Common myeloid progenitor, CD34-positive (primary cell): ENCODE measurements at regions not wholly inside any gene's neighbourhood (a gene's known extent, or its start where the extent isn't known, plus 50 kb on each side); places are given as distances from the start of the nearest gene placed in this dataset.

Source experiments
- CTCF ChIA-PET: fragments of 350-600 bp; sonication (Branson Sonifier 250); formaldehyde crosslinking; loops from one replicate; lab custom pipeline; 2021; ENCODE audit warnings: antibody characterized with exemption; lab: Charles Lee
- POLR2A ChIA-PET: fragments of 350-600 bp; sonication (Branson Sonifier 250); formaldehyde crosslinking; loops from one replicate; lab custom pipeline; 2021; ENCODE audit warnings: antibody characterized with exemption; lab: Charles Lee
- DNase-seq, 3 donors: peaks; one replicate each; pipeline versions ENCODE4 v3.0.0 to v3.0.0-alpha.2; 2013
- H3K27ac ChIP-seq, 2 experiments: 1 replicate in 1 of 2; 2 replicates in 1 of 2; pipeline ENCODE4 v1.7.0; 2013; ENCODE audit warnings: inconsistent platforms in 2 of 2, low read length in 2 of 2, mild to moderate bottlenecking in 2 of 2, low read depth in 1 of 2, moderate library complexity in 1 of 2; ENCODE audit not compliant: severe bottlenecking in 2 of 2, insufficient read depth in 1 of 2, poor library complexity in 1 of 2
- H3K27me3 ChIP-seq, 5 experiments: replicated peaks in 2 of 5; 1 replicate in 3 of 5; 2 replicates in 2 of 5; pipeline versions ENCODE4 v1.6.1 to v1.7.0; 2013; ENCODE audit warnings: low read length in 4 of 5, mild to moderate bottlenecking in 2 of 5, moderate library complexity in 2 of 5, inconsistent platforms in 1 of 5; ENCODE audit not compliant: insufficient read depth in 5 of 5, control insufficient read depth in 4 of 5
- H3K36me3 ChIP-seq, 4 experiments: 1 replicate in 2 of 4; 2 replicates in 2 of 4; pipeline versions ENCODE4 v1.6.1 to v1.7.0; 2013; ENCODE audit warnings: low read length in 3 of 4, control low read depth in 1 of 4, mild to moderate bottlenecking in 1 of 4; ENCODE audit not compliant: control insufficient read depth in 4 of 4, insufficient read depth in 4 of 4
- H3K4me1 ChIP-seq, 4 experiments: 1 replicate in 3 of 4; 2 replicates in 1 of 4; pipeline versions ENCODE4 v1.6.1 to v1.7.1; 2013; ENCODE audit warnings: low read length in 3 of 4, mild to moderate bottlenecking in 3 of 4, control low read depth in 1 of 4, inconsistent platforms in 1 of 4, moderate library complexity in 1 of 4; ENCODE audit not compliant: control insufficient read depth in 4 of 4, insufficient read depth in 4 of 4; ENCODE audit errors: control extremely low read depth in 1 of 4
- H3K4me3 ChIP-seq, 7 experiments: 1 replicate in 4 of 7; 2 replicates in 3 of 7; pipeline versions ENCODE4 v1.5.1 to v1.7.0; 2013; ENCODE audit warnings: mild to moderate bottlenecking in 7 of 7, low read length in 6 of 7, moderate library complexity in 6 of 7, inconsistent platforms in 2 of 7, low read depth in 2 of 7, control low read depth in 1 of 7; ENCODE audit not compliant: insufficient read depth in 4 of 7, control insufficient read depth in 1 of 7; ENCODE audit errors: extremely low read depth in 1 of 7
- H3K9me3 ChIP-seq, 5 experiments: 1 replicate in 4 of 5; 2 replicates in 1 of 5; pipeline versions ENCODE4 v1.6.1 to v1.7.1; 2013; ENCODE audit warnings: low read length in 4 of 5, mild to moderate bottlenecking in 2 of 5, inconsistent platforms in 1 of 5, low read depth in 1 of 5, moderate library complexity in 1 of 5; ENCODE audit not compliant: control insufficient read depth in 4 of 5, insufficient read depth in 2 of 5; ENCODE audit errors: control extremely low read depth in 1 of 5
- WGBS: methylation state at CpG from one replicate; pipeline ENCODE4 v1.1.5; 2013; ENCODE audit not compliant: insufficient coverage; 5-methylcytosine and 5-hydroxymethylcytosine counted together

GRCh38 chr12:82203086-82203485 is 155.1 kb downstream of the CCDC59 start:
- 100% methylated on average over 4 of the region's 4 CpGs for WGBS
- no peaks in the 10 kb centered on the region for H3K36me3 ChIP-seq
- H3K9me3 ChIP-seq: peaks cover 0 to 4% (median 0%) of the 10 kb centered on the region in 5 experiments
- CTCF ChIA-PET: no interaction called here
- H3K27me3 ChIP-seq: no peaks in the 10 kb centered on the region
- H3K4me3 ChIP-seq: no peak overlapping the region
- H3K27ac ChIP-seq: no peak overlapping the region
- POLR2A ChIA-PET: no interaction called here
- H3K4me1 ChIP-seq: no peaks in the 10 kb centered on the region
- DNase-seq: no peak

- Histone ChIP-seq H3K9me3 (no peaks in the 10 kb centered on the region), H3K27me3 (no peaks in the 10 kb centered on the region), H3K4me3 (no peak overlapping the region), H3K27ac (no peak overlapping the region), H3K36me3 (no peaks in the 10 kb centered on the region), H3K4me1 (no peaks in the 10 kb centered on the region)
- no peak for DNase-seq
- POLR2A ChIA-PET: no interaction called here
- WGBS: no CpG with 5 or more reads among the region's 2 CpGs
- CTCF ChIA-PET: no interaction called here
Observed at GRCh38 chr12:82187595-82187994, 170.6 kb downstream of the CCDC59 start.

- H3K36me3 ChIP-seq: no peaks in the 10 kb centered on the region
- no peak overlapping the region for H3K4me3 ChIP-seq
- CTCF ChIA-PET: no interaction called here
- H3K9me3 ChIP-seq: no peaks in the 10 kb centered on the region
- POLR2A ChIA-PET: no interaction called here
- H3K4me1 ChIP-seq: no peaks in the 10 kb centered on the region
- H3K27ac ChIP-seq: no peak overlapping the region
- H3K27me3 ChIP-seq: no peaks in the 10 kb centered on the region
- DNase-seq: no peak
Observed at GRCh38 chr12:82187011-82187410, 171.2 kb downstream of the CCDC59 start.

- no peak for DNase-seq
- Histone ChIP-seq H3K27me3 (no peaks in the 10 kb centered on the region), H3K36me3 (no peaks in the 10 kb centered on the region), H3K9me3 (no peaks in the 10 kb centered on the region), H3K4me3 (no peak overlapping the region), H3K27ac (no peak overlapping the region), H3K4me1 (no peaks in the 10 kb centered on the region)
- ChIA-PET CTCF (no interaction called here), POLR2A (no interaction called here)
- 88% methylated on average over 2 of the region's 6 CpGs for WGBS
Observed at GRCh38 chr12:82186282-82186681, 171.9 kb downstream of the CCDC59 start.

- CTCF ChIA-PET: no interaction called here
- no peaks in the 10 kb centered on the region for H3K4me1 ChIP-seq
- H3K9me3 ChIP-seq: no peaks in the 10 kb centered on the region
- no peak overlapping the region for H3K4me3 ChIP-seq
- DNase-seq: no peak
- no CpG with 5 or more reads among the region's 1 CpG for WGBS
- no peaks in the 10 kb centered on the region for H3K36me3 ChIP-seq
- H3K27me3 ChIP-seq: no peaks in the 10 kb centered on the region
- no peak overlapping the region for H3K27ac ChIP-seq
- POLR2A ChIA-PET: no interaction called here
Observed at GRCh38 chr12:82184844-82185243, 173.3 kb downstream of the CCDC59 start.

- 94% methylated on average over 3 of the region's 4 CpGs for WGBS
- no peaks in the 10 kb centered on the region for H3K36me3 ChIP-seq
Observed at GRCh38 chr12:82182601-82183190, 175.5 kb downstream of the CCDC59 start.

GRCh38 chr12:82176761-82177490 is 181.3 kb downstream of the CCDC59 start:
- H3K4me1 ChIP-seq: no peaks in the 10 kb centered on the region
- CTCF ChIA-PET: no interaction called here
- no peak overlapping the region for H3K4me3 ChIP-seq
- no peaks in the 10 kb centered on the region for H3K27me3 ChIP-seq
- H3K27ac ChIP-seq: no peak overlapping the region
- POLR2A ChIA-PET: interaction anchor here (0.5 to 0.7 kb wide), 2 partner anchors 119 to 1336 kb away, joined by 3 read pairs; no protein-coding TSS in a partner anchor
- no peaks in the 10 kb centered on the region for H3K36me3 ChIP-seq
- WGBS: 92% methylated on average over 2 of the region's 5 CpGs
- DNase-seq: no peak
- H3K9me3 ChIP-seq: no peaks in the 10 kb centered on the region

More at GRCh38 chr12:82182601-82183190, 175.5 kb downstream of the CCDC59 start:
- ChIA-PET CTCF (no interaction called here), POLR2A (no interaction called here)
- no peak overlapping the region for H3K4me3 ChIP-seq
- no peak for DNase-seq
- H3K4me1 ChIP-seq: no peaks in the 10 kb centered on the region
- no peak overlapping the region for H3K27ac ChIP-seq
- H3K27me3 ChIP-seq: no peaks in the 10 kb centered on the region
- no peaks in the 10 kb centered on the region for H3K9me3 ChIP-seq
